IMR-90 (cell line): ENCODE measurements at regions not wholly inside any gene's neighbourhood (a gene's known extent, or its start where the extent isn't known, plus 50 kb on each side); places are given as distances from the start of the nearest gene placed in this dataset.

Experiments
- ATAC-seq: fragments of 200-7000 bp; cut with Tn5 transposase; 2 replicates; pipeline ENCODE4 v1.9.1; 2020; ENCODE audit warnings: low read depth, mild to moderate bottlenecking, moderate library complexity
- BruUV-seq: library from RNA; stranded (reverse); fragments of 400-500 nt; replicated peaks from 2 replicates; lab custom pipeline; 2021; lab: Mats Ljungman, UMichigan
- CTCF ChIA-PET: fragments of 300-600 bp; formaldehyde crosslinking; extraction: SDS; loops from one replicate; lab custom pipeline; 2021; ENCODE audit warnings: antibody characterized with exemption; lab: Yijun Ruan, JAX
- POLR2A ChIA-PET: fragments of 300-600 bp; sonication (Branson Sonifier 250); formaldehyde crosslinking; loops from one replicate; lab custom pipeline; 2022; ENCODE audit warnings: antibody characterized with exemption; ENCODE audit not compliant: unreplicated experiment; lab: Charles Lee
- DNase-seq: peaks from one replicate; pipeline ENCODE4 v3.0.0; 2013
- H2AFZ ChIP-seq: replicated peaks from 2 replicates; pipeline ENCODE3; 2013; ENCODE audit warnings: low read length, mild to moderate bottlenecking; ENCODE audit not compliant: poor library complexity
- H2AK5ac ChIP-seq: 2 replicates; pipeline ENCODE4 v1.6.1; 2013; ENCODE audit warnings: low read depth, low read length, inconsistent platforms
- H2AK9ac ChIP-seq: replicated peaks from 2 replicates; pipeline ENCODE3; 2013; ENCODE audit warnings: mild to moderate bottlenecking, low read depth, low read length, moderate library complexity; ENCODE audit not compliant: poor library complexity
- H2BK120ac ChIP-seq: 2 replicates; pipeline ENCODE4 v1.6.1; 2013; ENCODE audit warnings: low read depth, low read length, inconsistent platforms
- H2BK15ac ChIP-seq: 3 replicates; pipeline ENCODE4 v1.6.1; 2013; ENCODE audit warnings: low read depth, low read length, inconsistent platforms
- H2BK20ac ChIP-seq: 2 replicates; pipeline ENCODE4 v1.6.1; 2013; ENCODE audit warnings: low read depth, mild to moderate bottlenecking, inconsistent platforms, low read length, moderate library complexity
- H2BK5ac ChIP-seq: 2 replicates; pipeline ENCODE4 v1.6.1; 2013; ENCODE audit warnings: mild to moderate bottlenecking, low read depth, low read length, inconsistent platforms; ENCODE audit not compliant: poor library complexity, severe bottlenecking
- H3K14ac ChIP-seq: replicated peaks from 2 replicates; pipeline ENCODE4 v1.6.1; 2013; ENCODE audit warnings: low read depth, low read length, inconsistent platforms
- H3K18ac ChIP-seq: 2 replicates; pipeline ENCODE4 v1.6.1; 2013; ENCODE audit warnings: low read depth, low read length, control low read depth
- H3K23ac ChIP-seq: 2 replicates; pipeline ENCODE4 v1.6.1; 2013; ENCODE audit warnings: low read depth, low read length, inconsistent platforms
- H3K27ac ChIP-seq: 2 replicates; pipeline ENCODE4 v1.5.1; 2013; ENCODE audit warnings: mild to moderate bottlenecking, control low read depth, low read length; ENCODE audit not compliant: insufficient read depth
- H3K27me3 ChIP-seq: 2 replicates; pipeline ENCODE4 v1.6.1; 2013; ENCODE audit warnings: low read length; ENCODE audit not compliant: control insufficient read depth, insufficient read depth
- H3K36me3 ChIP-seq: 2 replicates; pipeline ENCODE4 v1.6.1; 2013; ENCODE audit warnings: low read length, mixed read lengths; ENCODE audit not compliant: control insufficient read depth, insufficient read depth
- H3K4ac ChIP-seq: 2 replicates; pipeline ENCODE4 v1.6.1; 2013; ENCODE audit warnings: low read depth, low read length, inconsistent platforms
- H3K4me1 ChIP-seq: 2 replicates; pipeline ENCODE4 v1.6.1; 2013; ENCODE audit warnings: low read length, mixed read lengths; ENCODE audit not compliant: control insufficient read depth, insufficient read depth
- H3K4me2 ChIP-seq: 2 replicates; pipeline ENCODE4 v1.6.1; 2013; ENCODE audit warnings: low read depth, mild to moderate bottlenecking, control low read depth, low read length, moderate library complexity
- H3K4me3 ChIP-seq: 2 replicates; pipeline ENCODE4 v1.5.1; 2013; ENCODE audit warnings: low read depth, mild to moderate bottlenecking, control low read depth, low read length, moderate library complexity; ENCODE audit not compliant: insufficient read depth
- H3K56ac ChIP-seq: 2 replicates; pipeline ENCODE4 v1.6.1; 2013; ENCODE audit warnings: low read length, inconsistent platforms; ENCODE audit not compliant: insufficient read depth; ENCODE audit errors: extremely low read depth
- H3K79me1 ChIP-seq, 2 experiments: 2 replicates each; pipeline ENCODE4 v1.6.1; 2013; ENCODE audit warnings: low read length in 2 of 2, inconsistent platforms in 1 of 2, low read depth in 1 of 2
- H3K9ac ChIP-seq: 2 replicates; pipeline ENCODE4 v1.6.1; 2013; ENCODE audit warnings: low read depth, low read length, control low read depth
- H3K9me1 ChIP-seq: 2 replicates; pipeline ENCODE4 v1.6.1; 2013; ENCODE audit warnings: low read length, inconsistent platforms; ENCODE audit not compliant: insufficient read depth
- H3K9me3 ChIP-seq: 2 replicates; pipeline ENCODE4 v1.6.1; 2013; ENCODE audit warnings: low read length; ENCODE audit not compliant: control insufficient read depth, insufficient read depth
- H4K20me1 ChIP-seq: 2 replicates; pipeline ENCODE4 v1.6.1; 2013; ENCODE audit warnings: low read length, inconsistent platforms; ENCODE audit not compliant: insufficient read depth
- H4K5ac ChIP-seq: 2 replicates; pipeline ENCODE4 v1.6.1; 2013; ENCODE audit warnings: mild to moderate bottlenecking, low read depth, low read length, control low read depth
- H4K8ac ChIP-seq, 2 experiments: 2 replicates each; pipeline ENCODE4 v1.6.1; 2013; ENCODE audit warnings: low read depth in 2 of 2, low read length in 2 of 2, control low read depth in 1 of 2, inconsistent platforms in 1 of 2
- H4K91ac ChIP-seq: 2 replicates; pipeline ENCODE4 v1.6.1; 2013; ENCODE audit warnings: low read depth, low read length, inconsistent platforms; ENCODE audit not compliant: insufficient read depth
- POLR2A ChIP-seq: IDR thresholded peaks from 2 replicates; pipeline ENCODE4 v1.6.1; 2012; ENCODE audit warnings: mild to moderate bottlenecking, low read depth, low read length
- RAD21 ChIP-seq: IDR thresholded peaks from 2 replicates; pipeline ENCODE4 v1.6.1; 2012; ENCODE audit warnings: low read length, improper control_type of control experiment
- SMC3 ChIP-seq: fragments of 150-350 bp; IDR thresholded peaks from 2 replicates; pipeline ENCODE4 v1.6.1; 2016; ENCODE audit warnings: low read depth, mild to moderate bottlenecking, antibody characterized with exemption, low read length, moderate library complexity
- WGBS, 2 experiments: methylation state at CpG; one replicate each; pipeline versions ENCODE4 v1.1.5 to v1.1.7; 2013; ENCODE audit warnings: missing lambda C conversion rate in 2 of 2; ENCODE audit not compliant: insufficient read length in 1 of 2; ENCODE audit errors: extremely low coverage in 2 of 2; 5-methylcytosine and 5-hydroxymethylcytosine counted together
- dilution Hi-C: fragments of 300-500 bp; cut with HindIII; formaldehyde crosslinking; loops from one replicate; pipeline ENCODE4 v1.14.3; 2018; ENCODE audit warnings: low sequenced_read_pairs; ENCODE audit not compliant: unreplicated experiment
- in situ Hi-C: fragments of 300-500 bp; cut with MboI; formaldehyde crosslinking; loops from 3 replicates; pipeline ENCODE4 v1.14.3; 2019; ENCODE audit warnings: low sequenced_read_pairs, inconsistent platforms, mixed read lengths
- intact Hi-C: fragments of 100-400 bp; cut with micrococcal nuclease; formaldehyde crosslinking; loops from 2 replicates; pipeline ENCODE4 v1.10.0; 2022

DNA sequence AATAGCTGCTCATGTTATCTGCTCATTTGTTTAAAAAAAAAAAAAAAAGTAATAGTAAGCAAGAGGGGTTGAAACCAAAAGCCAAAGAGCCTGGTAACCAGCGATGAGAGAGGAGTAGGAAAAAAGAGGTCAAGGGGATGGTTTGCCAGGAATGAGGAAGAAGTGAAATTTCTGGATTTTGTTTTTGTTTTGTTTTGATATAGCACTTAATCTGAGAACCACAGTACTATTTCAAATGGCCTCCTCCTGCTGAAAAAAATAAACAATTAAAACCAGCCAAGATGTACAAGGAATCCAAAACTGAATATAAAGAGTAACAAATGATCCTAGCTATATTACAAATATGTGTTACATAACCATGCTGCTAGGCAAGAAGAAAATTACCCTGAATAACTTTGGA lies 213.1 kb downstream of the FGFR2 start:
- TF ChIP-seq POLR2A (no peak), SMC3 (no peak), RAD21 (no peak)
- no peak overlapping the region for H2BK120ac ChIP-seq
- no peak overlapping the region for H2BK15ac ChIP-seq
- H3K4me1 ChIP-seq = no peaks in the 10 kb centered on the region
- no peak for ATAC-seq
- H3K9me3 ChIP-seq = 0 out of 2 replicates have a peak, but pooled peaks cover 4% of the 10 kb centered on the region
- H3K79me1 ChIP-seq = no peaks in the 10 kb centered on the region
- dilution Hi-C loops = no loop called here
- DNase-seq = no peak
- no peak overlapping the region for H3K4ac ChIP-seq
- H3K36me3 ChIP-seq = no peaks in the 10 kb centered on the region
- POLR2A ChIA-PET = no interaction called here
- H3K18ac ChIP-seq = no peak overlapping the region
- H2AFZ ChIP-seq = no peak overlapping the region
- no peak overlapping the region for H2AK5ac ChIP-seq
- no TSS peak for BruUV-seq
- no peak overlapping the region for H2BK20ac ChIP-seq
- H3K27ac ChIP-seq = no peak overlapping the region
- intact Hi-C loops = no loop called here
- in situ Hi-C loops = no loop called here
- H4K5ac ChIP-seq = no peak overlapping the region
- CTCF ChIA-PET = interaction anchor here (0.6 kb wide), 1 partner anchor 621 kb away, joined by 7 read pairs; no protein-coding TSS in a partner anchor
- no peak overlapping the region for H3K14ac ChIP-seq
- H2BK5ac ChIP-seq = no peak overlapping the region
- H3K9ac ChIP-seq = no peak overlapping the region
- no peak overlapping the region for H4K8ac ChIP-seq
- H3K4me2 ChIP-seq = no peak overlapping the region
- no CpG with 5 or more reads among the region's 1 CpG for WGBS, 2 experiments
- H2AK9ac ChIP-seq = no peak overlapping the region
- H3K9me1 ChIP-seq = no peaks in the 10 kb centered on the region
- H3K23ac ChIP-seq = no peak overlapping the region
- H3K56ac ChIP-seq = no peak overlapping the region
- no peak overlapping the region for H4K91ac ChIP-seq
- H4K20me1 ChIP-seq = no peaks in the 10 kb centered on the region
- H3K4me3 ChIP-seq = no peak overlapping the region
- no peaks in the 10 kb centered on the region for H3K27me3 ChIP-seq
